HG02973 (cell line): ENCODE measurements at regions not wholly inside any gene's neighbourhood (a gene's known extent, or its start where the extent isn't known, plus 50 kb on each side); places are given as distances from the start of the nearest gene placed in this dataset.

Source experiments
- ATAC-seq: cut with Tn5 transposase; IDR thresholded peaks from one replicate; pipeline ENCODE4 v1.9.1; 2021; ENCODE audit warnings: moderate library complexity; ENCODE audit not compliant: unreplicated experiment

GRCh38 chr17:79142375-79142774 is 67.8 kb downstream of the ENGASE start:
- no peak for ATAC-seq

- no peak for ATAC-seq
These were observed 67.1 kb downstream of the ENGASE start for GRCh38 chr17:79141578-79142355.

GRCh38 chr17:79138826-79139225 is 64.2 kb downstream of the ENGASE start:
- no peak for ATAC-seq

GRCh38 chr17:79137789-79138165 is 63.2 kb downstream of the ENGASE start:
- no peak for ATAC-seq

GRCh38 chr17:79137015-79137788 is 62.6 kb downstream of the ENGASE start:
- no peak for ATAC-seq

GRCh38 chr17:79136596-79136995 is 62.0 kb downstream of the ENGASE start:
- no peak for ATAC-seq
